ENCODE measurements at regions not wholly inside any gene's neighbourhood (a gene's known extent, or its start where the extent isn't known, plus 50 kb on each side); places are given as distances from the start of the nearest gene placed in this dataset.

DNA sequence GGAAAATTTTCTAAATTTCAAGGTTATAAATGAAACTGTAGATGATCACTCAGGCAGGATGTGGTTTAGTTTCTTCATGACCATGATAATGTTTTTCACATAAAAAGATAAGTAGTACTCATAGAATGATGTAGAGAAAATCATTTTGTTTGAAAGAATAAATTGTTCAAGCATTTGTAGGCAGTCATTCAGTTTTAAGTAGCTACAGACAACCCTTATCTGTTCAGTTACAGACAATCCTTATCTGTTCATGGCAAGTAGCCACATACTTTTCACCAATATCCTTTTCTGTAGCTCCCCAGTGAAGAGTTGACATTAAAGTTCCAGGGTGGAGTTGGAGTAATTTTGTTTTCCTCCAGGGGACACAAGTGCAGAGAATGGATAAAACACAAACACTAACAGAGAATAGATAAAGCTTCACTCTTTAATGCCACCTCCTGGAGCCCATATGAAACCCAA is 278.1 kb upstream of the TNC start:
- no peak for TF ChIP-seq POLR2A (IDR thresholded peaks at IDR 0.05)
- no peak for TF ChIP-seq CTCF (IDR thresholded peaks at IDR 0.05)
- TF ChIP-seq EP300 (IDR thresholded peaks at IDR 0.05) = no peak

Measured in tibial nerve (tissue), 4 donors.